Erythroblast (primary cell): ENCODE measurements at regions not wholly inside any gene's neighbourhood (a gene's known extent, or its start where the extent isn't known, plus 50 kb on each side); places are given as distances from the start of the nearest gene placed in this dataset.
"Not testable (repeated sequence)": the region's sequence is repeated elsewhere in the genome, so short reads cannot be mapped to it uniquely, and the experiment has no call there.

ENCODE experiments used
- DNase-seq, 2 experiments: peaks; one replicate each; lab custom pipeline; 2025; lab: John Stamatoyannopoulos, UW
- GATA1 ChIP-seq: IDR thresholded peaks from 2 replicates; pipeline ENCODE4 v1.6.1; 2011; ENCODE audit warnings: low read depth, mild to moderate bottlenecking, control low read depth, low read length, moderate library complexity
- POLR2A ChIP-seq: IDR thresholded peaks from 2 replicates; pipeline ENCODE4 v1.6.1; 2011; ENCODE audit warnings: mild to moderate bottlenecking, low read length

GRCh38 chr5:106028314-106028713 is 1642.4 kb downstream of the EFNA5 start:
- TF ChIP-seq GATA1 (no peak), POLR2A (no peak)
- no peak for DNase-seq

- DNase-seq, result no peak
- TF ChIP-seq POLR2A (no peak), GATA1 (no peak)
Observed at GRCh38 chr5:106020894-106021293, 1649.8 kb downstream of the EFNA5 start.

- DNase-seq, result no peak
- no peak for TF ChIP-seq POLR2A
- no peak for TF ChIP-seq GATA1
Observed at GRCh38 chr5:106019261-106019660, 1651.5 kb downstream of the EFNA5 start.

- no peak for TF ChIP-seq GATA1
- DNase-seq, result no peak
Observed at GRCh38 chr5:106017243-106017857, 1653.4 kb downstream of the EFNA5 start.

GRCh38 chr5:106014262-106014661 is 1656.5 kb downstream of the EFNA5 start:
- DNase-seq, result no peak
- TF ChIP-seq GATA1 (no peak), POLR2A (no peak)

GRCh38 chr5:106006242-106006641 is 1664.5 kb downstream of the EFNA5 start:
- TF ChIP-seq POLR2A (no peak), GATA1 (no peak)
- DNase-seq, result no peak

- not testable (repeated sequence) for DNase-seq
Observed at GRCh38 chr5:105998991-105999390, 1671.7 kb downstream of the EFNA5 start.

GRCh38 chr5:105993027-105993426 is 1677.7 kb downstream of the EFNA5 start:
- no peak for TF ChIP-seq GATA1
- no peak for DNase-seq

GRCh38 chr5:105982526-105982925 is 1688.2 kb downstream of the EFNA5 start:
- DNase-seq, result no peak
- TF ChIP-seq POLR2A (no peak), GATA1 (no peak)

GRCh38 chr5:105978011-105978410 is 1692.7 kb downstream of the EFNA5 start:
- TF ChIP-seq POLR2A (no peak), GATA1 (no peak)
- no peak for DNase-seq

GRCh38 chr5:105977163-105977562 is 1693.6 kb downstream of the EFNA5 start:
- TF ChIP-seq GATA1, result no peak
- TF ChIP-seq POLR2A, result no peak
- no peak for DNase-seq

- TF ChIP-seq POLR2A (no peak), GATA1 (no peak)
- no peak for DNase-seq
Observed at GRCh38 chr5:105970919-105971318, 1699.8 kb downstream of the EFNA5 start.

- no peak for TF ChIP-seq POLR2A
- TF ChIP-seq GATA1, result no peak
- no peak for DNase-seq
Observed at GRCh38 chr5:105968981-105969380, 1701.8 kb downstream of the EFNA5 start.

GRCh38 chr5:105963696-105964255 is 1707.0 kb downstream of the EFNA5 start:
- no peak for DNase-seq
- no peak for TF ChIP-seq POLR2A
- no peak for TF ChIP-seq GATA1

GRCh38 chr5:105961572-105961971 is 1709.2 kb downstream of the EFNA5 start:
- TF ChIP-seq GATA1, result no peak
- TF ChIP-seq POLR2A, result no peak
- no peak for DNase-seq
